H1 (cell line): ENCODE measurements at regions not wholly inside any gene's neighbourhood (a gene's known extent, or its start where the extent isn't known, plus 50 kb on each side); places are given as distances from the start of the nearest gene placed in this dataset.

ENCODE experiments used
- CTCF ChIA-PET: fragments of 300-600 bp; sonication (Branson Sonifier 250); formaldehyde crosslinking; loops from one replicate; lab custom pipeline; 2021; ENCODE audit not compliant: partially characterized antibody; lab: Charles Lee
- POLR2A ChIA-PET: fragments of 300-600 bp; sonication (Branson Sonifier 250); formaldehyde crosslinking; loops from one replicate; lab custom pipeline; 2021; ENCODE audit warnings: inconsistent platforms; ENCODE audit not compliant: partially characterized antibody; lab: Charles Lee
- DNase-seq, 2 experiments: peaks; one replicate each; pipeline versions ENCODE4 v3.0.0 to v3.0.0-alpha.2; 2010 to 2022; ENCODE audit warnings: low spot score in 2 of 2, low read depth in 1 of 2, mixed read lengths in 1 of 2
- FAIRE-seq: peaks from 2 replicates; lab custom pipeline; 2011; peaks lifted over from hg19 to GRCh38; lab: Jason Lieb, UNC
- H2AFZ ChIP-seq: 2 replicates; pipeline ENCODE4 v1.8.1; 2012; ENCODE audit warnings: low read length, inconsistent platforms
- H2AK5ac ChIP-seq: 2 replicates; pipeline ENCODE4 v1.6.1; 2013; ENCODE audit warnings: low read depth, low read length
- H2BK120ac ChIP-seq: replicated peaks from 2 replicates; pipeline ENCODE3; 2013; ENCODE audit warnings: low read depth, low read length, inconsistent platforms
- H2BK12ac ChIP-seq: 2 replicates; pipeline ENCODE4 v1.6.1; 2013; ENCODE audit warnings: low read depth, low read length
- H2BK15ac ChIP-seq: 2 replicates; pipeline ENCODE4 v1.6.1; 2013; ENCODE audit warnings: low read length
- H2BK20ac ChIP-seq: 2 replicates; pipeline ENCODE4 v1.6.1; 2013; ENCODE audit warnings: low read length
- H2BK5ac ChIP-seq: 2 replicates; pipeline ENCODE4 v1.6.1; 2013; ENCODE audit warnings: low read depth, low read length
- H3K14ac ChIP-seq: 2 replicates; pipeline ENCODE4 v1.6.1; 2013; ENCODE audit warnings: inconsistent platforms; ENCODE audit not compliant: insufficient read length
- H3K18ac ChIP-seq: 2 replicates; pipeline ENCODE4 v1.6.1; 2013; ENCODE audit warnings: low read length; ENCODE audit errors: extremely low read depth
- H3K23ac ChIP-seq: 2 replicates; pipeline ENCODE4 v1.6.1; 2013; ENCODE audit warnings: inconsistent platforms; ENCODE audit not compliant: insufficient read length
- H3K23me2 ChIP-seq: 2 replicates; pipeline ENCODE4 v1.6.1; 2013; ENCODE audit warnings: low read depth, low read length
- H3K27ac ChIP-seq: 2 replicates; pipeline ENCODE4 v1.6.1; 2011; ENCODE audit warnings: low read depth, low read length, inconsistent platforms
- H3K27me3 ChIP-seq, 4 experiments: replicated peaks in 1 of 4; 1 replicate in 1 of 4; 2 replicates in 3 of 4; pipeline versions ENCODE4 v1.6.1 to v1.8.1; 2011 to 2013; ENCODE audit warnings: low read length in 3 of 4, mild to moderate bottlenecking in 3 of 4, inconsistent platforms in 2 of 4, mixed read lengths in 2 of 4, moderate library complexity in 1 of 4; ENCODE audit not compliant: control insufficient read depth in 3 of 4, insufficient read depth in 3 of 4; ENCODE audit errors: extremely low read depth in 1 of 4
- H3K36me3 ChIP-seq, 4 experiments: 2 replicates each; pipeline versions ENCODE4 v1.6.1 to v1.8.1; 2011 to 2013; ENCODE audit warnings: mild to moderate bottlenecking in 4 of 4, low read length in 3 of 4, moderate library complexity in 2 of 4, control low read depth in 1 of 4, inconsistent platforms in 1 of 4; ENCODE audit not compliant: insufficient read depth in 4 of 4, control insufficient read depth in 2 of 4
- H3K4ac ChIP-seq: replicated peaks from 2 replicates; pipeline ENCODE3; 2013; ENCODE audit warnings: low read length, low read depth, mixed read lengths, inconsistent platforms; ENCODE audit not compliant: insufficient read length
- H3K4me1 ChIP-seq, 4 experiments: replicated peaks in 1 of 4; 1 replicate in 1 of 4; 2 replicates in 3 of 4; pipeline versions ENCODE4 v1.6.1 to v1.8.1; 2011 to 2013; ENCODE audit warnings: low read length in 3 of 4, inconsistent platforms in 2 of 4, mixed read lengths in 1 of 4; ENCODE audit not compliant: insufficient read depth in 4 of 4, control insufficient read depth in 3 of 4
- H3K4me2 ChIP-seq, 2 experiments: 2 replicates each; pipeline versions ENCODE4 v1.6.1 to v1.8.1; 2011 to 2013; ENCODE audit warnings: low read depth in 2 of 2, low read length in 2 of 2, control low read depth in 1 of 2, inconsistent platforms in 1 of 2, mild to moderate bottlenecking in 1 of 2; ENCODE audit not compliant: insufficient read depth in 1 of 2
- H3K4me3 ChIP-seq, 4 experiments: fragments of 200-600, 300-600 bp in 1 of 4; sonication (generic), shearing (Covaris generic), sonication (Bioruptor Twin) in 1 of 4; 2 replicates each; pipeline versions ENCODE4 v1.5.1 to v1.8.1; 2011 to 2016; ENCODE audit warnings: low read length in 4 of 4, low read depth in 3 of 4, control low read depth in 2 of 4, inconsistent platforms in 2 of 4, mild to moderate bottlenecking in 2 of 4, mixed read lengths in 1 of 4, moderate library complexity in 1 of 4; ENCODE audit not compliant: insufficient read depth in 2 of 4; ENCODE audit errors: extremely low read depth in 1 of 4
- H3K56ac ChIP-seq: replicated peaks from 2 replicates; pipeline ENCODE3; 2013; ENCODE audit warnings: low read depth, mild to moderate bottlenecking, mixed read lengths, low read length, inconsistent platforms; ENCODE audit not compliant: insufficient read length
- H3K79me1 ChIP-seq: 2 replicates; pipeline ENCODE4 v1.6.1; 2013; ENCODE audit warnings: low read depth, low read length, control low read depth
- H3K79me2 ChIP-seq, 2 experiments: 2 replicates each; pipeline versions ENCODE4 v1.6.1 to v1.8.1; 2012 to 2013; ENCODE audit warnings: low read length in 2 of 2, mild to moderate bottlenecking in 2 of 2, inconsistent platforms in 1 of 2; ENCODE audit not compliant: insufficient read depth in 2 of 2, control insufficient read depth in 1 of 2
- H3K9ac ChIP-seq, 4 experiments: replicated peaks in 1 of 4; 1 replicate in 1 of 4; 2 replicates in 3 of 4; pipeline versions ENCODE4 v1.6.1 to v1.8.1; 2011 to 2013; ENCODE audit warnings: low read depth in 3 of 4, low read length in 3 of 4, control low read depth in 2 of 4, mild to moderate bottlenecking in 2 of 4, moderate library complexity in 2 of 4, inconsistent platforms in 1 of 4; ENCODE audit errors: extremely low read depth in 1 of 4
- H3K9me3 ChIP-seq, 2 experiments: 2 replicates each; pipeline versions ENCODE4 v1.6.1 to v1.8.1; 2012 to 2013; ENCODE audit warnings: mild to moderate bottlenecking in 2 of 2, moderate library complexity in 2 of 2, control low read depth in 1 of 2, inconsistent platforms in 1 of 2, low read depth in 1 of 2, low read length in 1 of 2, mixed read lengths in 1 of 2; ENCODE audit not compliant: insufficient read depth in 2 of 2
- H4K20me1 ChIP-seq, 2 experiments: replicated peaks in 1 of 2; 2 replicates each; pipeline versions ENCODE3 to v1.8.1; 2011 to 2013; ENCODE audit warnings: inconsistent platforms in 2 of 2, low read length in 2 of 2, mild to moderate bottlenecking in 1 of 2; ENCODE audit not compliant: insufficient read depth in 2 of 2, control insufficient read depth in 1 of 2
- H4K5ac ChIP-seq: 2 replicates; pipeline ENCODE4 v1.6.1; 2013; ENCODE audit warnings: low read length, low read depth, mixed read lengths, inconsistent platforms; ENCODE audit not compliant: insufficient read length
- H4K8ac ChIP-seq: 2 replicates; pipeline ENCODE4 v1.8.0; 2013; ENCODE audit warnings: mild to moderate bottlenecking, moderate library complexity, low read length, inconsistent platforms; ENCODE audit not compliant: insufficient read depth; ENCODE audit errors: extremely low read depth
- H4K91ac ChIP-seq: replicated peaks from 2 replicates; pipeline ENCODE3; 2013; ENCODE audit warnings: low read length, mixed read lengths, inconsistent platforms; ENCODE audit not compliant: insufficient read length
- CHD1 ChIP-seq: IDR thresholded peaks from 2 replicates; pipeline ENCODE4 v1.6.1; 2012; ENCODE audit warnings: low read depth, low read length, improper control_type of control experiment
- CREB1 ChIP-seq: IDR thresholded peaks from 2 replicates; pipeline ENCODE4 v1.6.1; 2012; ENCODE audit warnings: inconsistent platforms
- E2F6 ChIP-seq: IDR thresholded peaks from 2 replicates; pipeline ENCODE4 v1.6.1; 2012; ENCODE audit warnings: inconsistent platforms
- GTF2F1 ChIP-seq: IDR thresholded peaks from 2 replicates; pipeline ENCODE4 v1.6.1; 2012; ENCODE audit warnings: low read depth, low read length, improper control_type of control experiment, borderline replicate concordance
- KDM1A ChIP-seq: fragments of 200-600, 300-600 bp; sonication (generic); IDR thresholded peaks from 2 replicates; pipeline ENCODE4 v1.7.1; 2016; ENCODE audit warnings: mild to moderate bottlenecking, low read length, borderline replicate concordance
- KDM5A ChIP-seq: fragments of 200-600 bp; IDR thresholded peaks from 2 replicates; pipeline ENCODE4 v1.7.1; 2012; ENCODE audit warnings: mild to moderate bottlenecking, low read length, inconsistent platforms, mixed read lengths
- MAFK ChIP-seq: IDR thresholded peaks from 2 replicates; pipeline ENCODE4 v1.6.1; 2012; ENCODE audit warnings: low read depth, mild to moderate bottlenecking, improper control_type of control experiment, low read length
- MAX ChIP-seq: IDR thresholded peaks from 2 replicates; pipeline ENCODE4 v1.6.1; 2012; ENCODE audit warnings: inconsistent platforms
- WGBS, 2 experiments: shearing (Covaris generic) in 1 of 2; methylation state at CpG; one replicate each; pipeline versions ENCODE4 v1.1.6 to v1.1.7; 2013 to 2015; ENCODE audit warnings: low lambda C conversion rate in 2 of 2, mixed read lengths in 2 of 2, inconsistent platforms in 1 of 2, low coverage in 1 of 2, missing lambda C conversion rate in 1 of 2; ENCODE audit not compliant: insufficient replicate concordance in 2 of 2, insufficient coverage in 1 of 2, insufficient read length in 1 of 2; ENCODE audit errors: extremely low coverage in 1 of 2, missing lambda C conversion rate in 1 of 2; 5-methylcytosine and 5-hydroxymethylcytosine counted together

DNA sequence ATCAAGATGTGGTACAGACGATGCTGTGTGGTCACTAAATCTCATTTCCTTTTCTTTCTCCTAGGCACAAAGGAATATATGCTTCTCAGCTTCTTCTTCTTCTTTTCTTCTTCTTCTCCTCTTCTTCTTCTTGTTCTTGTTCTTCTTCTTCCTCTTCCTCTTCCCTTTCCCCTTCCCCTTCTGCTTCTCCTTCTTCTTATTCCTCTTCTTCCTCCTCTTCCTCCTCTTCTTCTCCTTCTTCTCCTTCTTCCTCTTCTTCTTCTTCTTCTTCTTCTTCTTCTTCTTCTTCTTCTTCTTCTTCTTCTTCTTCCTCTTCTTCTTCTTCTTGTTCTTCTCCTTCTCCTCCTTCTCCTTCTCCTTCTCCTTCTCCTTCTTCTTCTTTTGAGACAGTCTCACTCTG, 190.4 kb upstream of the DTNBP1 start:
- POLR2A ChIA-PET: interaction anchor here (1.5 kb wide), 1 partner anchor 8 kb away, joined by 5 read pairs; no protein-coding TSS in a partner anchor
- no peak overlapping the region for H4K91ac ChIP-seq
- no peak overlapping the region for H2AK5ac ChIP-seq
- no peak overlapping the region for H4K8ac ChIP-seq
- no peak overlapping the region for H2AFZ ChIP-seq
- H2BK120ac ChIP-seq: no peak overlapping the region
- no peak overlapping the region for H2BK20ac ChIP-seq
- no peak overlapping the region for H3K4ac ChIP-seq
- H3K23me2 ChIP-seq: no peaks in the 10 kb centered on the region; the same call in 1 of the 2 replicates
- H3K4me2 ChIP-seq: no peak overlapping the region
- H3K56ac ChIP-seq: no peak overlapping the region
- H4K20me1 ChIP-seq: no peaks in the 10 kb centered on the region
- no peaks in the 10 kb centered on the region for H3K79me1 ChIP-seq
- no peak overlapping the region for H4K5ac ChIP-seq
- no peaks in the 10 kb centered on the region for H3K27me3 ChIP-seq
- H3K14ac ChIP-seq: no peak overlapping the region
- H3K9ac ChIP-seq: no peak overlapping the region
- no peaks in the 10 kb centered on the region for H3K9me3 ChIP-seq
- H2BK15ac ChIP-seq: no peak overlapping the region
- no peak overlapping the region for H2BK12ac ChIP-seq
- CTCF ChIA-PET: interaction anchor here (0.6 to 1.4 kb wide), 2 partner anchors 11 to 345 kb away, joined by 4 to 5 read pairs; no protein-coding TSS in a partner anchor
- DNase-seq: no peak
- 80% methylated on average over 1 of the region's 1 CpG; no CpG with 5 or more reads in 1 of the 2 experiments for WGBS, 2 experiments
- H3K27ac ChIP-seq: no peak overlapping the region
- H2BK5ac ChIP-seq: no peak overlapping the region
- no peak for FAIRE-seq
- no peaks in the 10 kb centered on the region for H3K79me2 ChIP-seq
- no peak overlapping the region for H3K4me3 ChIP-seq
- no peak overlapping the region for H3K18ac ChIP-seq
- no peak overlapping the region for H3K23ac ChIP-seq
- H3K36me3 ChIP-seq: no peaks in the 10 kb centered on the region
- H3K4me1 ChIP-seq: peaks cover 0 to 10% (median 4%) of the 10 kb centered on the region in 4 experiments; a peak in 5 of 7 replicates
- TF ChIP-seq CHD1 (no peak), KDM1A (no peak), E2F6 (no peak), KDM5A (no peak), CREB1 (no peak), MAFK (no peak), GTF2F1 (no peak), MAX (no peak)
